ENCODE measurements at regions not wholly inside any gene's neighbourhood (a gene's known extent, or its start where the extent isn't known, plus 50 kb on each side); places are given as distances from the start of the nearest gene placed in this dataset.

- TF ChIP-seq CTCF (IDR thresholded peaks at IDR 0.05): no peak
- TF ChIP-seq POLR2A (IDR thresholded peaks at IDR 0.05): no peak
Measured at GRCh38 chr17:79255926-79256585, 181.4 kb downstream of the ENGASE start.

All from tibial nerve (tissue), 3 donors.